ENCODE measurements at regions not wholly inside any gene's neighbourhood (a gene's known extent, or its start where the extent isn't known, plus 50 kb on each side); places are given as distances from the start of the nearest gene placed in this dataset.

DNA sequence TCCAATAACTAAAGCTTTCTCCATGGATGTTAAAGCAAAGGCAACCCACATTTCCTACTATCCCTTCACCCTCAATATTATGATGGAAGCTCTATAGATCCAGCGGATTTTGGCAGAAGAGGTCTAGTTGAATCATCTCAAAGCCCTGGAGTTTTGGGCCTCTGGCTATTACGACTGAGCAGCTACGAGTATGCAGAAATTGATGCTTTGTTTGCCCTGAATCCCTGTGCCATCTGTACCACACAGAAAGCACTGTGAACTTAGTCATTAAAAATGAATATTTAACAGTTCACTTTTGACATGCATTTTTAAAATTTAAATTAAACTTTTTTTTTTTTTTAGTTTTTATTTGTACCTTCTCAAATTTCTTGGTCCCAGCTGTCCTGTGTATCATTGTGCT is 705.4 kb upstream of the PTBP2 start:
- DNase-seq: no peak

DNA sequence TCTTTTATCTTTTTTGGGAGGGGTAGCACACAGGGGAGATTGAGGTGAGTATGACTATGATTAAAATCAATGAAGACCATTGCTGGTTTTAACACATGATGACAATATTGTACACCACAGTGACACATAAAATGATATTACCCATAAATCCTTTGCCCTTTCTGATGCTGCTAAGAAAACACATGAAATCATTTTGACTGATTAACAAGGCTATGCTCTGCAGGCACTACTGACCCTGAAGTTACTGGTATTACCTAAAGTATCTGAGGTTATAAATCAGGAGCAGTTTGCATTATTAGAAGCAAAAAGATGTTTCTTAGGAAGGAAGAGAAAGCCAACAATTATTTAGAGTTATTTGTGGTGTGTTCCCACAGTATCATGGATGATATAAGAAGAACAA is 701.2 kb upstream of the PTBP2 start:
- DNase-seq: no peak

DNA sequence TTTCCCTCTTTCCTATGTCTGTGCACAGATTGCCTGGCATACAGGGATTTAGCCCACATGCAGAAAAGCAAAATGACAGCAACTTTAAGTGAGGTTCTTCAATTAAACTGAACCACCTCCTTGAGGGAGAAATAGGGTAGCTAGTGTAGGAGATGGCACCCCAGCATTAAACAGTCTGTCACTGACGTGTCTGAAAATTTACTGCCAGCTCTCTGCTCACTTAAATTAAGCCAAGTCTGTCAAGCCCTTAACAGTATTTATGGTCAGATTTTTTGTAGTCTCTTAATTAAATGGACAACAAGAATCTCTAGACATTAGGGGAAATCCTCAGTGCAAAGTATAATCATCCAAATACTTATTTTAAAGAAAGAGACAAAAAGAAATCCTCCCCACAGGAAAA is 696.5 kb upstream of the PTBP2 start:
- no peak for DNase-seq

DNA sequence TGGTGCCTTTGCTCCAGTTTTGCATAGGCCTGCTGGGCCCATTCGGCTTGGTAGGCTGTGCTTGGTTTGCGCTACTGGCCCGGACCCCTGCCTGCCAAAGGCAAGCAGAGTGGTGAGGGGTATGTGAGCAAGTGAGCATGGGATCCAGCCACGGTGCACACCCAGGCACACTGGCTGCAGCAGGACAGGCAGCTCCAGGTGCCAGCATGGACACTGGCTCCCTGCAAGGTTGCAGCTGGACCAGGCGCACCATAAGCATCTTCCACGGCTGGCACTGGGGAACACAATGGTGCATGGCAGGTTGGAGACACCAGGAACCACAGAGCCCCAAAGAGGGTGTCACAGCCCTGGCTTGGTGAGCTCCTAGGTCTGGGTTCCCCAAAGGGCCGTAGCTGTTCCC is 693.5 kb upstream of the PTBP2 start:
- no peak for DNase-seq

DNA sequence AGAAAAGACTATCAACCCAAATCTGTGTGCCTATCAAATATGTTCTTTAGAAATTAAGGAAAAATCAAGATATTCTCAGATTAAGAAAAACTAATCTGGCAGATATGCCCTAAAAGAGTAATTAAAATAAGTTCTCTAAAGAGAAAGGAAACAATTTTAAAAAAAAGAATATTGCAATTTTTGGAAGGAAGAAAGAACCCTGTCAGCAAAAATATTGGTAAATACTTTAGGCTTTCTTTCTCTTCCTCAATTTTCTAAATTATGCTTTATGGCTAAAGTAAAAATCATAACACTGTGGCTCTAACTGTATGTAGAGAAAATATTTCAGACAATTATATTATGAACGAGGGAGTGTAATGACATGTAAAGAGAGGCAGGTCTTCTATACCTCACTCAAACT is 691.3 kb upstream of the PTBP2 start:
- no peak for DNase-seq

DNA sequence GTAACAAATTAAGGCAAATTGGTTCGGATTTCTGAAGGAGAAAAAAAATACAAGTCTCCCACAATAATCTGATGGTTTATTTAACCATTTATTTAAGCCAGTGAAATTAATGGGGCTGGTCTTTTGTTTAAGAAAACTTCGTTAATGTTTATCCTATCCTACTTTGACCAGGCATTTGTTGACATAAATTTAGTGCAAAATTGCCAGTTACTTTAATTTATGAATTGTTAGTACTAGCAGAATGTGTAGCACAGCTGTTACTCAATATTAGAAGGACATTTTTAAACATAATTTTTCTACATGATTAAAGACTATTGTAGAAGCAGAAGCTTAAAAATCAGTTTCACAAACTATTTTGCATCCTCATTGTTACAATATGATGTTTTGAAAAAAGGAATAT is 687.6 kb upstream of the PTBP2 start:
- DNase-seq: no peak

DNA sequence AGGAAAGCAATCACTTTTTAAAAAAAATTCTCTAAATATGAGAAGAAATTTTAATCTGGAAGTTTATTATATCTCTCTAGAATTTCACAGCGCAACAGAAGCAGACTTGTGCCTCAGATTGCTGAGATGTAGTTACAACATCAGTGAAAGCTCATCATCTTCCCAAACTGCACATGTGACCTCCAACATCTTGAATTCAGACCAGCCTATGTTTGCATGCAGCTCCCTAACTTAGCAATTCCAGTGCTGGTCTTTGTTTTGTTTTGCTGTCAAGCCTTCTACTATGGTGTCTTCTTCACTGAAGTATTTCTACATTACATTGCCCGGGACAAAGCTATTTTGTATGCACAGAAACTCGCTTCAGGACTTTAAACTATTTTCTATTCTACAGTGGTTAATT is 684.8 kb upstream of the PTBP2 start:
- no peak for DNase-seq

DNA sequence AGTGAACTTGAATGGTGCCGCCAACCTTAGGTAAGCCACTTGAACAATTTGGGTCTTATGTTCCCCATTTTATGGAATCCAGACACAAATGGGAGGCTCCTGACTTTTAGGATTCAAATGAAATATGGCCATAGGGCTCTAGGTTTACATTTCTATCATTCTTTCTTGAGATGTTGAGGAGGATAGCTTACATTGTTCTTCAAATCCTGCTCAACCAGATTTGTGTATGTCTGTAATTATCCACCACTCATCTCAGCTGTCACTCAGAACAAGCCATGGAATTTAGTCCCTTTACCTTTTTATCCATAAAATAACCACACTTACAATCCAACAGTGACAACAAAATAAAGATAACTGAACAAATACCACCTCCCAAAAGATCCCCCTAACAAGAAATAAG is 682.9 kb upstream of the PTBP2 start:
- no peak for DNase-seq

DNA sequence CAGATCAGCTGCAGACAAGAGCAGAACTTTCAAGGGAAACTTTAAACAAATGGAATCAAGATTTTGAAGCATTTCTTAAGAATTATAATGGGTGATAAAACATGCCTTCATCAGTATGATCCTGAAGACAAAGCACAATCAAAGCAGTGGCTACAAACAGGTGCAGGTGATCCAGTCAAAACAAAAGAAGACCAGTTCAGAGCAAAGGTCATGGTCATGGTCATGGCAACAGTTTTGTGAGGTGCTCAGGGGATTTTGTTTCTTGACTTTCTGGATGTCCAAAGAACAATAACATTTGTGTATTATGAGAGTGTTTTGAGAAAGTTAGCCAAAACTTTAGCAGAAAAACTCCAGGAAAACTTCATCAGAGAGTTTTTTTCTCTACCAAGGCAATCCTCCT is 681.7 kb upstream of the PTBP2 start:
- DNase-seq: no peak

DNA sequence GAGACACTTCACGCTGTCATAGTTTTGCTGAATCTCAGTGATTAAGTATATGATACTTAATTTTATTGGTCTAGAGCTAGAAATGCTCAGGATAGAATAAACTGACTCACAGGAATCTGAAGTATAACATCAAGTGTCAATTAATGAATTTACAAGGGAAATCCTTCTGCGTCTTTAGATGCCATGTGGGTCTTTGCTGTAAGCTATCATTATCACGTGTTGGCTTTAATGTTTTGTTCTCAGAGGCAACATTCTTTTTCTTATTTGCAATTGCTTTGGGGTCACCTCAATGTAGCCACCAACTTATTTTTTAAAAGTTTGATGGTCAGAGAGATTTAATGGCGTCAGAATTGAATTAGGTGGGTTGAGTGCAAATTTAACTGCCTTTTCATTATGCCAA is 680.1 kb upstream of the PTBP2 start:
- DNase-seq: no peak

DNA sequence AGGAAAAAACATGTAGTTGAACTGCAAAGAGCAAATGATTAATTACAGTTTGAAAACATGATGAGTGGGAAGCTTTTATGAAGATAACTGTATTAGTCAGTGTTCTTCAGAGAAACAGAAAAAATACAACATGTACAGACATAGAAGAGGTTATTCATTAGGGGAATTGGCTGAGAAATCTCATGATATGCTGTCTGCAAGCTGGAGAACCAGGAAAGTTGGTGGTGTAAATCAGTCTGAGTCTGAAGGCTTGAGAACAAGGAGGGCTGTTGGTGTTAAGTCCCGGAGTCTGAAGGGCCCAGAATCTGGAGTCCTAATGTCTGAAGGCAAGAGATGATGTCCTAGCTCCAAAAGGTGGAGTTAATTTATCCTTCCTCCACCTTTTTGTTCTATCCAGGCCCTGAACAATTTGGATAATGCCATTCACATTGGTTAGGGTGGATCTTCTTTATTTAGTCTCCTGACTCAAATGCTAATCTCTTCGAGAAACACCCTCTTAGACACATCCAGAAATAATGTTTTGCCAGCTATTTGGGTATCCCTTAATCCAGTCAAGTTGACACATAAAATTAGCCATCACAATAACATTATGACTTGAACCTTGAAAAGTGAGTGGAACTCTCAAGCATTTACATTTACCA is 672.9 kb upstream of the PTBP2 start:
- no peak for DNase-seq

DNA sequence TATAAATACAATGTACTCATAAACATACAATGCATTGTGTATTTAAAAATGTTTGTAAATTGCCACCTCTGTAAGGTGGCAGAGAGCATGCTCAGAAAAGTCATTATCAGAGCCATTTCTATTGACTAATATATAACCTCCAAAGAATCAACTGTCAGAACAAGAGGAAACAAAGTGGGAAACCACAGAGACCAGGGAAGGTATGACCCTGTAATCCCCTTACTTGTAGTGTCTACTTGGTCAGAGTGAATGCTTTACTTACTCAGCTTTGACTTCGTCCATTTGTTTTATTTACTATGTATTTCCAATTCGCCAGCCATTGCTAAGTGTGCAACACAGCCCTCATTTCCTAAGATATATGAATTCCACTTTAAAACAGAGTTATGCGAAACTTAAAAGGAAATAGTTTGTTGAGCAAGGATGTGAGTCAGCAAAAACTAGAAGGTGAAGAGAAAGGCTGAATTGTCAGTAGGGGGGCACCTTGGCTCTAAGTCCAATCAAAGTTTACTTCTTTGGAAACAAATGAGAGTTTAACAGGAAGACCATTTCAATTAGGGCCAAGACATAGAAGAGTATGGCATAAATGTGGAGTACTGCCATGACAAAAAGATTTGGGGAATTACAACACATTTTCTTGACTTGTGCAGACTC is 671.7 kb upstream of the PTBP2 start:
- no peak for DNase-seq

DNA sequence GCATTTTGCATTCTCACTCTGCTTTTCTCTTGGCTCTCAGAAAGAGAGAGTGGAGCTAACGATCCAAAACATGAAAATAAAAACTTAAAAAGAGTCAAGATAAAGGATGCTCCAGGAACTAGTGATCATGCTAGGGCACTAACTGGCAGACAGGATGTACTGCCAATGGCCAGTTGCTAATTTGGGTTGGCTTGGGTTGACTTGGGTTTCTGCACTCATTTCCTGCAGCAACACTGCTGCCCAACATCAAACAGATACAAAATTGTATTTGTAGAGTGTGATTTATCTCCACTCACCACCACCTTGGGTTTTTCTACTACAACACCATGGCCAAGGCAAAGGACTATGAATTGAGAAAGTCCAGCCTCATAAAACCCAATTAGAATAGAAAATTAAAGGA is 662.3 kb upstream of the PTBP2 start:
- no peak for DNase-seq

DNA sequence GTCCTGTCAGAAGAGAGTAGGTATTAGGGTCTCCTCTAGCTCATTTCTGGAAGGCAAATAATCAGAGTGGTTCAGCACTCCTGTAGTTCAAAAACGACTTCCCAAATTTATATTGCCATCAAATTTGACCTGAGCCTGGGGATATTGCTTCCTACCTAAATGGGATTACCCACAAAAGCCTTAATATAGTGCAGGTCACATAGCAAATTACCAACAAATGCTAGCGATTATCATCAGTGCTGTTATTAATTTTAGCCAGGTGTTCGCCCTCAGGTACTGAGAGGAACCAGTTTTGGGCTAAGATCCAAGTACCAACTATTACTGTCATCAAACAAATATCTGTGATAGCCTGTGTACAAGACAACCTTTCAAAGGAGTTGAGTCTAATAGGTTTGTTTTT is 661.8 kb upstream of the PTBP2 start:
- DNase-seq: peak in 2 of 3 experiments; percentile 25 to 78

DNA sequence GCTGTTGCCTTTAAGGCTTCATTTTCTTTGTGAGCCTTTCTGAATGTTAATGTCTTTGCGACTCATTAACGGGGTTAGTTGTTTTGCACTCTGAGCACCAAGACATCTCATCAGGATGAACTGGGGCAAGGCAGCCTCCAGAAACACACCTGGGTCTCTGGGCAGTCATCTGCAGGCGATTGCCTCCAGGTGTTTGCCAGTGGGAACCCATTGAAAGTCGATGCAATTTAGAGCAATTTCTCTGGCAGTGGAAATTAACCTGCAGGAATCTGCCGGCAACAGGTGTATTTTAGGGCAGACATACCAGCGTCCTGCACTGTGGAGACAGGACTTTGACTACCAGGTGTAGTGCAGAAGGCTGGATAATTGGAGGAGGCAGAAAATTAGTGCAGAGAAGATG is 661.0 kb upstream of the PTBP2 start:
- peak in 2 of 3 experiments; percentile 64 to 90 for DNase-seq

DNA sequence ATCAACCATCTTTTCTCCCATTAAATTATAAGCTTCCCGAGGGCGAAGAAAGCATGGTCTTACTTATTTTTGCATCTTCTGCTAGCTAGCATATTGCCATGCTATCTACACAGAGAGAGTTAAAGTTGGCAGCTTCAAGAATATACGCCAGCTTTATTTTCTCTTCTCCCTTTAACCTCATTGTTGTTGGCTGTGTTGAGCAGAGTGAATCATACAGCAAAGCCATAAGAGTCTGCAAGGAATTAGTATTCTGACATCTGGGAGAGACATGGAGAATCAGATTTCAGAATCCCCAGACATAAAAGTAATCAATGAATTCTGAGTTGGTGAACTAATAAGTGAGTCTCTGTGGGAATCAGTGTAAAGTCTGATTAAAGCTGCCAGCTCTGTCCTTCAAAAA is 649.6 kb upstream of the PTBP2 start:
- DNase-seq: no peak

DNA sequence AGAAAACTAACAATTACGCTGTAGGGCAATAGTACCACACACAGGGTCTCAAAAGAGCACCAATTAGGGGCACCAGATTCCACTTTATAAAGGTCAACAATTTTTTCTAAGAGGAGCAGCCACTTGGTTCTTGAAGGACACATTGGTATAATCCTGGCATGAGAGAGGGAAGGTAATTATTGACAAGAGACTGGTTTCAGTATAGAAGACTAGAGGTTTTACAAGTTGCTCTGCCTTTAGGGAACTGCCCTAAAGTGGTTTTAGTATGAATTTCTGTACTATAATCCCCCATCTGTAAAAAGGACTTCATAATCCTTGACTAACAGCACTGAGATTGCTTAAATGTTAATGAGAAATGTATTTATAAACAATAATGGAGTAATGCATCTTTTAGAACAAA is 648.5 kb upstream of the PTBP2 start:
- no peak for DNase-seq

DNA sequence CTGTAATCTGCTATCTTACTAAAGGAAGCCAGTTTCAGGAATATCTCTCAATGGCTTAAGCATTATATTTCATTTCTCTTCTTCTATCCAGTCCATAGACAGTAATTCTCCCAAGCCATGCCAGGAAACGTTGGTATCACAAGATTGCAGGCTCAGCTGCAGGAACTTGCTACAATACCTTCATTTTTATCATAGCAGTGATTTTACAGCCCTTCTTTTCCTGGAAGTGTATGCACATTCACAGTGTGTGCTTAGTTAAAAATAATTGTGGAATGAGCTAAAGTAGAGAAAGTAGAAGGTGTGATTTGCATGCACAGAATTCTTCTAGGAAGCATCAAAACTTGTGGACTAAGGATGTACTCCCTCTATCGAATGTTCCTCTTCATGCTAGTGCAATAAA is 647.2 kb upstream of the PTBP2 start:
- DNase-seq: no peak

DNA sequence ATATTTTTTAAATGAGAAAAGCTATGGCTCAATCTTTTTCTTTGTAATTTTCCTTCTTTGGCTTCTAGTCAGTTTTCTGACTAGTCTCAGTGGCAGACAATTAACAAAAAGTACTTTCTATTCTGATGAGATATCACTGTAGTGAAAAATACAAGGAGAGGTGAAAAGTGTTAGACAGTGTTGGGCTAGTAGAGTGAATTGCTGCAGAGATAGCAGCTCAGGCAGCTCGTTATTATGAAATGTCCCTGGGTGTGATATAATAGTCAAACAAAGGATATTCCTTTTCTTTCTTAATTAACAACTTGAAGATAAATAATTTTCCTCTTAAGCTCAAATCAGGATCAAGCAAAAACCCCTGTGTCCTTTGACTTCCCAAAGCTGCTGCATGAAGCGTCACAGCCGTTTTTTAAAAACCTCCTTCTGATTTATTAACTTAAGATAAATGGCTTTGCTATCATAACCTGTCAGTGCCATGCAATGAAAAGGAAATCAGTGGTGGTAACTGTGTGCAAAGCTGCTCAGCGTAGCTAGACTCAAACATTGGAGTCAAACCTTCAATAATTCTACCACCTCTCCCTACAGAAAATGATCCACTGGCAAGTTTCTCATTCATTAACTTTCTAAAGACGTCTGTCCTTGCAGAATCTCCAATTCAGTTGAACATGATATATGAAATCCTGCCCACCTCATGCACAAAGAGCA is 646.6 kb upstream of the PTBP2 start:
- DNase-seq: peak in 1 of 3 experiments; percentile 28

DNA sequence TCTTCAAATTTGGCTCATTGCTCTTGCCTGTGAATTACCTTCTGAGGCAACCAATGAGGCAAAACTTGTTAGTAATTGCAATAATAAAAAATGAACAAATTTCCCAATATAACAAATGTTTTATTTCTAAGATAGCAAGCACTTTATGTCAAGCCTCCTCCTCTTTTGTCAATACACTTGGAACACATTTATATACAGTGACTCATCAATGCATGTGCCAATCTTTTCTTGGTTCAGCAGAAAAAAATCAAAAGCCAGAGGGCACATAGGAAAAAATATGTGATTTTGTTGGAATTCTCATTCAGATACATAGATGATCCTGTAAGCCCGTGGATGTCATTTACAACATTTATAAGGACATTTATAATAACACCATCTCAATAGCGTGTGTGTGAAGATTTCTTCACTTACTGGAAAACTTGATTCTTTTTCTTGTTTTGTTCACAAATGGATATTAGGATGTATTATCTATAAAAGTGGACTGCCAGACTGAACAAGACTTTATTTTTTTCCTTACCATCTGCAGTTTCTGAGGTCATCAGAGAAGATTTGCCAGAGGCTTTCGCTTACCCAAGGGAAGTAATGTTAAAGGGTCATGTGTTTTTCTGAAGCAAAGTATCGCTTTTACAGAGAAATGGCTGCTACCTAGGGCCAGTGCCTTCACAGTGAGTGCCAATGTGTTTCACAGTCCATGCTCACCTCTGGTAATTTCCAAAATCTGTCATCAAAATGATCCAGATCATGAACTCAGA is 645.7 kb upstream of the PTBP2 start:
- no peak for DNase-seq

DNA sequence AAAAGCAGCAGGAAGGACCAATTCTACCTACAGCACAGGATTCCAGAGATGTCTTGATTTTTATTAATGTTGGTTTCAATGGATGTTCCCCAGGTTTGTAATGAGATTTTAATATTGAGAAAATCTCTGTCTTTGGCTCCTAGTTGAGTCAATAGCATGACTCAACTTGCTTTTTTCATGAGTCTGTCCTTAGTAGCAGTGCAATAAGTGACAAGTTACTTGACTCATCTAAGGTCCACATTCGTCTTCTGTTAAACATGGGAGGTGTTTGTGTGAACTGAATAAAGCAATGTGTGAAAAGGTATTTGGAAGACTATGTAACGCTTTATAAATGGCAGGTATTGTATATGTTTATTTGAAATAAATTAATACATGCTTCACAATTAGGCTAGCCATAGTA is 645.0 kb upstream of the PTBP2 start:
- DNase-seq: no peak

DNA sequence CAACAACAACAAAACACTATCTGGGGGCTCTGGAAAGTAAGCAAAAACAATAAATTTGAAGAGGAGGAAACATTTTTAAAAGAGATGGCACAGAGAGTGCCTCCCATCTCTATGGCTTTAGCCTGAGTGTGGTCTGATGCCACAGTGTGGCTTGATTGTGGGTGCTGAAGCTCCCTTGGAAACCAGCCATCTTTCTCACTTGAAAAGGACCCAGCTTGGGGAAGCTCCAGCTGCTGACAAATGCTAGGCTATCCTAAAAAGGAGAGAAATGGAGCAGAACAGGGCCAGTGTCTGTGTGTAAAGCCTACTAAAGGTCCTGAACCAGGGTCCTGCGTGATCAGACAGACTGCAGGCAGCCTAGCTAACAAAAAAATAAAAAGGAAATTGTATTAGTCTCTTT is 642.0 kb upstream of the PTBP2 start:
- DNase-seq: no peak

DNA sequence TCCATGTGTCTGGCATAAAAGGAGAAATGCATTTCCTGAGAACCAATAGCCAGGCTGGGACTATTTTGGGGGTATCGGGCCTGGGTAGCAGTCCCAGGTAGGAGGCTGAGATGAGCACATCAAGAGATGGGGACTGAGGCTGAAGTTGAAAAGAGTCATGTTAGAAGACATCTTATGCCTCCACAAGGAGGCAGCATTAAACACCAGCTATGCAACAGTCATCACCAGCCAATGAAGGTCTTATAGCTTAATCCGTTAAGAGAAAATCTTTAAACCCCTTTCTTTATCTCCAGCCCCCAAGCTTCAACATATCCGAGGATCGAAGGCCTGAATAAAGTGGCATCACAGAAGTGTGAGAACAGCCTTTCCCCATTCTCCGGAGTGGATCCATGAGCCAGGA is 640.7 kb upstream of the PTBP2 start:
- DNase-seq: no peak

DNA sequence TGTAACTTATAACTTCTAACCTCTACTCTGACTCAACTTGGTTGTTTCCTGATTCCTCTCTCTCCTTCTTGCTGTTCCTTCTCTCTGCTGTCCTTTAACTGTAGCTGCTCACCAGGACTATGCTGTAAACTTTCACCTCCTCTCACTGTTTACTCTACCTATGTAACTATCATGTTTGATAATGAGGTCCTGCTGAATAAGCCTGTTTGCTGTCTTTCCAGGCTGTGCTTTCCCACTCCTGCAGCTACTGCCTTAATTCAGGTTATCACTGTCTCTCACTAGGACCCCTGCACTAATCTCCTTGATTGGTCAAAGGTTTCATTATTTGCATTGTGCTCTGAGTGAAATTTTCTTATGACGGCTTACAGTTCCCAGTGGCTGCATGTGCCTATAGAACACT is 633.9 kb upstream of the PTBP2 start:
- DNase-seq: peak in 1 of 3 experiments; percentile 26
